GM21381 (cell line): ENCODE measurements at regions not wholly inside any gene's neighbourhood (a gene's known extent, or its start where the extent isn't known, plus 50 kb on each side); places are given as distances from the start of the nearest gene placed in this dataset.

Experiments
- ATAC-seq: cut with Tn5 transposase; IDR thresholded peaks from one replicate; pipeline ENCODE4 v1.9.1; 2021; ENCODE audit warnings: mild to moderate bottlenecking, moderate library complexity; ENCODE audit not compliant: unreplicated experiment

DNA sequence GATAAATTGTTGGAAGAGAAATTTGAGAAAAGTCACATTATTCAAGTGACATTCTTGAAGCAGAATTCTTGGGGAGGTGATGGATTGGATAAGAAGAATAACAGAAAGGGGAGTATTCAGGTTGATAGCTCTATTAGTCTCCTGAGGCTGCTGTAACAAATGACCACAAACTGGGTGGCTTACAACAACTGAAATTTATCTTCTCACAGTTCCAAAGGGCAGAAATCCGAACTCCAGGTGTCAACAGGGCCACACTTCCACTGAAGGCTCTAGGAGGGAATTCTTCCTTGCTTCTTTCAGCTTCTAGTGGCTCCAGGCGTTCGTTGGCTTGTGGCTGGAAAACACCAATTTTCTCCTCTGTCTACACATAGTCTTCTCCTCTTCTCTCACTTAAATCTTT, 99.8 kb downstream of the TES start:
- no peak for ATAC-seq

- no peak for ATAC-seq
Observed at GRCh38 chr7:116311259-116311658, 100.9 kb downstream of the TES start.

- ATAC-seq: no peak
Observed at GRCh38 chr7:116311816-116312471, 101.6 kb downstream of the TES start.

DNA sequence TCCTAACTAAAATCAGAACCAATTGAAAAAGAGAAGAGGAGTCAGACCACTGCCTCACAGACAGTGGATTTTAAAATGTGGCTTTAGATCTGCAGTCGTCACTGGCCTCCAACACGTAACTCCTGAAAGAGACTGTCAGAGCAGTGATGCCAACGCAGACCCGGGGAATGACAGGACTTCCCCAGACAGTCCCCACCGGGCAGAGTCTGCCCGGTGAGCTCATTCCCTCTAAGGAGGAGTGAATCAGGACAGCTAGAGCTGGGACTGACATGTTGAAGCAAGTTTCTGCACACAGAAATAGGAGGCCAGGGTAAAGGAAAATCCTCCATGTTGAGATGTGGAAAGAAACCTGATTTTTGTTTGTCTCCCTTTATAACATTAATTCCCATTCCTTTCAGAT, 105.0 kb downstream of the TES start:
- no peak for ATAC-seq

DNA sequence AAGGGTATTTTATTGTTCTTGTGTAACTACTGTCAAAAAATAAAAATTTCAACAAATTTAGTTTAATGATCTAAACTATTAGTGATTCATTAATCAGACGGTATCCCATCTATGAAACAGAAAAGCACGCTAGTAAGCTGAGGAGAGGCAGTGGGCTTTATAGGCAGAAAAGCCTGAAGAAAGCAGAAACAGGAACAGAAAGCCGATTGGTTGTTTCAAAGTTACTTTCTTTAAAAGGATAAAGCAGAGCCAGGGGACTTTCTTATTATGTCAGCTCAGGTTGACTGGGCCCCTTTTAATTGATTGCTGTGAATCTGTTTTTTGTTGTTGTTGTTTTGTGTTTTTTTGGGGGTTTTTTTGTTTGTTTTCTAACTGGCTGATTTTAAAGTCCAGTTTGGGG, 105.5 kb downstream of the TES start:
- no peak for ATAC-seq

GRCh38 chr7:116316838-116317628, 106.7 kb downstream of the TES start:
- peak; percentile 93 for ATAC-seq

- ATAC-seq: no peak
Observed at GRCh38 chr7:116317907-116318306, 107.6 kb downstream of the TES start.

GRCh38 chr7:116322541-116322940, 112.2 kb downstream of the TES start:
- no peak for ATAC-seq

DNA sequence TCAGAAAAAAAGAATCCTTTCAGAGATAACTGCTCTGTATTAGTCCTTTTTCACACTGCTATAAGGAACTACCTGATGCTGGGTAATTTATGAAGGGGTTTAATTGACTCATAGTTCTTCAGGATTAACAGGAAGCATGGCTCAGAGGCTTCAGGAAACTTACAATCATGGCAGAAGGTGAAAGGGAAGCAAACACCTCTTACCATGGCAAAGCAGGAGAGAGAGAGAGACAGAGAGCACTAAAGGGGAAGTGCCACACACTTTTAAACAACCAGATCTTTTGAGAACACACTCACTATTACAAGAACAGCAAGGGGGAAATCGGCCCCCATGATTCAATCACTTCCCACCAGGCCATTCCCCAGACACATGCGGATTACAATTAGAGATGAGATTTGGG, 114.2 kb downstream of the TES start:
- ATAC-seq: no peak

- no peak for ATAC-seq
Observed at GRCh38 chr7:116325517-116325916, 115.2 kb downstream of the TES start.

- no peak for ATAC-seq
Observed at GRCh38 chr7:116327135-116327534, 116.8 kb downstream of the TES start.

DNA sequence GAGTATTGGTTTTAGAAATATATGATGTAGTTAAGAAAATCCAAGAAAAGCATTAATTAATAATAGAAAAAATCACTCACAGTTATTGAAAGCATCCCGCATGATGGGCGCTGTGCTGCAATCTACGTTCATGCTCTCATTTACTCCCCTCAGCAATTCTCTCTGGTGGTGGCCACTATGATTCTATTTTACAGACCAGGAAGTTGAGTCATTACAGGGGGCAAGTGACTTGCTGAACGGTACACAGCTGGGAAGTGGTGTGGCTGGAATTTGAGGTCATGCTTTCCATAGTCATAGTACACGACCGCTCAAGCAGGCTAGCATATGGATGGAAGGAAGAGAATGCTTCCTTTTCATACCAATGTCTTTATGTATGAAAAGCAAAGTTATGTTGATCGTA, 117.4 kb downstream of the TES start:
- ATAC-seq: no peak

DNA sequence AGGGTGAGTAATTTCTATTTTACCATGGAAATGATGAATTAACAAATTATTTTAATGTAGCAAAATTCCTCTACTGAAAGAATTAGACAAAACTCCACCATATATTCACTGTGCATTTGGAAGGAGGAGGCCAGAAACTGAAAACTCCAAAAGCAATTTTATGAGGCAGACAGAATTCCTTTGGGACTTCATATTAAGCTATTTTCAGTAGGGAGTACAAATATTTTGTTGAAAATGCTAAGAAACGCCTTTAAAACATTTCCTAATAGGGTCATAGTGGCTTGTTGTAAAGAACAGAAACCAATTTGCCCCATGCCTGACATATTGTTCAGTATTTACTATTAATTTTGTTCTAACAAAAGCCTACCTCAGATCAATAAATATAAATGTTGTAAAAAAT, 117.8 kb downstream of the TES start:
- no peak for ATAC-seq

GRCh38 chr7:116329686-116330503, 119.6 kb downstream of the TES start:
- ATAC-seq: no peak

GRCh38 chr7:116331020-116331419, 120.7 kb downstream of the TES start:
- ATAC-seq: no peak

GRCh38 chr7:116332766-116333165, 122.4 kb downstream of the TES start:
- no peak for ATAC-seq

DNA sequence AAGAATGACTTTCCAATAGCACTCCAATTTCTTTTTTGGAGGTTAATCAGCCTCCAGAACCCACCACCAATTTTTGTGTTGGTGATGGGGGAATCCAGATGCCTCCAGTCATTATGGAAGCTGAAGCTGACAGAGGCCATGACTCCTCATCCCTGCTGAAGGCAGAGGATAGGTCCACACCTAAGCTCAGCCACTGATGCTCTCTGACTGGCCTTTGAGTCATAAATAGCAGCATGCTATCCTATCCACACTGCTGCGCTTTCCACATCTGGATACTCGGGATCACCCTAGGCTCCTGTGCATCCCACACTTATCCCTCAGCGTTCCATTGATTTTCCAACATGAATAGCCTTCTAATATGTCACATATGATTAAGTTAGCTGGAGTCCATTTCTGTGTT, 124.2 kb downstream of the TES start:
- ATAC-seq: no peak

DNA sequence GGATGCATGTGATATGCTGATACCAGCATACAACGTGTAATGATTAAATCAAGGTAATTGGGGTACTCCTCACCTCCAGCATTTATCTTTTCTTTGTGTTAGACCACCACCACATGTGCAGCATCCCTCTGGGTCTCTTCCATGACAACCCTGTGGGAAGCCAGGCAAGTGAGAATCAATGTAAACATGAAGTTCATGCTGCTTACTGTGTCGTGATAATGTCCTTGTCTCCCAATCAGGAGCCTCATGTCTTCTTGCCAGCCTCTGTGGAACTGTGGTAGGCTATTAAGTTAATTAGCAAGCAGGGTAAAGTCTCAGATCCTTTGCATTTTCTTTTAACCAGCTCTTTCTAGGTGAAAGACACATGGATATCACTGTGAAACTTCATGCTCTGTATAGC, 126.7 kb downstream of the TES start:
- no peak for ATAC-seq

GRCh38 chr7:116337800-116338199, 127.5 kb downstream of the TES start:
- ATAC-seq: no peak

DNA sequence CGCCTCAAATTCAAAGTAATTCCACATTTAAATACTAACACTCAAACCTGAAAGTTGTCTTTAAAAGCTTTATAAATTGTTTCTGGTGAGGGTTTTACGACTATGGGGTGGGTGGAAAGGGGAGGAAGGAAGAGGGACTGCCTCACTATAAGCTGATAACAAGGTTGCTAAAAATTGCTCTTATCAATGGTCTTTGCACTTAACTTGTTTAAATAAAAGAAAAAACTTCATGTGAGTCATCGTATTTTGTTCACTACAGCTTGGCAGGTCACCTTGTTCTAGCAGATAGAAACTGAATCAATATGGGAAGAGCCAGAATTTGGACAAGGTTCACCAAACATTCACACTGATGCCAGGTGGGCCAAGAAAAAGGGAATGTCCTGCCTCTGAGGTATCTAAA, 129.2 kb downstream of the TES start:
- no peak for ATAC-seq

DNA sequence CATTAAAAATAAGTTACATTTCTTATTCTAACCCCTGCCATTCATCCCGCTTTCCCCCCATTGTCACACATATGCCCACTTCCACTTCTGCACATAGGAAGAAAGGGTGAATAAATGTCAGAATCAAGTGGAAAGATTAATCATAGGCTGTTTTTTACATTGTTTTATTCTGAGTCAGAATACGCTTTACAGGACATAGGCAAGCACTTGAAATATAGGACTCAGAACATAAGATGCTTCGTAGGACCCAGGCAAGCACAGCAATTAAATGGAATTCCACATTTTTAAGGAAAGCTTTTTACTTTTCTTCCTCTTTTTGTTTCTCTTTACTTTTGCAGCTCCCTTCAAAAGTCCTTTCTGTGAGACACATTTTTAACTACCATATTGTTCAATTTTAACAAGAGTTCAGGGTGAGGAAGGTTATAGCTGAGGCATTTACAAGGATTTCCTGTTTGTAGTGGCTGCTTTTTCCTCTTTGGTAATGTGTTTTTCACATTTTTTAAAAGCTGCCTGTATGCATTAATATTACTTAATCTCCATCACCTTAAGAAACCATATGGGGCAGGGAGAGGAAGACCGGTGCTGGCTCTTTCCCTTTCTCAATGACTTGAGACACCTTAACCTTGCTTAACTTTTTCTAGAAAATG, 130.0 kb downstream of the TES start:
- no peak for ATAC-seq
